Caco-2 (cell line): ENCODE measurements at regions not wholly inside any gene's neighbourhood (a gene's known extent, or its start where the extent isn't known, plus 50 kb on each side); places are given as distances from the start of the nearest gene placed in this dataset.

Experiments
- BruUV-seq: library from RNA; stranded (reverse); fragments of 400-500 nt; replicated peaks from 2 replicates; lab custom pipeline; 2021; lab: Mats Ljungman, UMichigan
- CTCF ChIA-PET: fragments of 300-600 bp; sonication (Branson Sonifier 250); formaldehyde crosslinking; loops from one replicate; lab custom pipeline; 2022; ENCODE audit warnings: antibody characterized with exemption; lab: Charles Lee
- POLR2A ChIA-PET: fragments of 300-600 bp; sonication (Branson Sonifier 250); formaldehyde crosslinking; loops from one replicate; lab custom pipeline; 2022; ENCODE audit warnings: antibody characterized with exemption; lab: Charles Lee
- DNase-seq, 2 experiments: peaks; one replicate each; pipeline versions ENCODE4 v3.0.0 to v3.0.0-alpha.2; 2020 to 2022
- H3K27me3 ChIP-seq: replicated peaks from 2 replicates; pipeline ENCODE4 v1.6.0; 2011; ENCODE audit warnings: low read length; ENCODE audit not compliant: control insufficient read depth, insufficient read depth
- H3K36me3 ChIP-seq: 2 replicates; pipeline ENCODE4 v1.5.1; 2011; ENCODE audit warnings: low read length; ENCODE audit not compliant: control insufficient read depth, insufficient read depth
- H3K4me1 ChIP-seq: fragments of 250-450 bp; sonication (Bioruptor Pico); 2 replicates; pipeline ENCODE4 v1.5.1; 2020; ENCODE audit warnings: mild to moderate bottlenecking
- H3K4me3 ChIP-seq: 2 replicates; pipeline ENCODE4 v1.5.1; 2011; ENCODE audit warnings: low read depth, mild to moderate bottlenecking, control low read depth, low read length
- H3K9me3 ChIP-seq: fragments of 250-450 bp; sonication (Bioruptor Pico); 2 replicates; pipeline ENCODE4 v1.5.1; 2020; ENCODE audit warnings: mild to moderate bottlenecking, moderate library complexity
- H3K27ac Mint-ChIP-seq: one replicate; pipeline ENCODE4 v1.8.0; 2022; ENCODE audit warnings: mixed read lengths; ENCODE audit not compliant: unreplicated experiment
- H3K27me3 Mint-ChIP-seq: one replicate; pipeline ENCODE4 v1.8.0; 2022; ENCODE audit warnings: mixed read lengths; ENCODE audit not compliant: insufficient read depth, unreplicated experiment
- H3K36me3 Mint-ChIP-seq: one replicate; pipeline ENCODE4 v1.8.0; 2022; ENCODE audit warnings: mild to moderate bottlenecking, mixed read lengths; ENCODE audit not compliant: insufficient read depth, unreplicated experiment
- H3K4me1 Mint-ChIP-seq: one replicate; pipeline ENCODE4 v1.8.0; 2022; ENCODE audit warnings: low read depth, mixed read lengths; ENCODE audit not compliant: unreplicated experiment
- H3K4me3 Mint-ChIP-seq: one replicate; pipeline ENCODE4 v1.8.0; 2022; ENCODE audit warnings: mild to moderate bottlenecking, moderate library complexity, mixed read lengths; ENCODE audit not compliant: unreplicated experiment
- H3K9me3 Mint-ChIP-seq: one replicate; pipeline ENCODE4 v1.8.0; 2022; ENCODE audit warnings: mixed read lengths; ENCODE audit not compliant: unreplicated experiment
- CTCF ChIP-seq, 2 experiments: fragments of 200-600 bp in 1 of 2; IDR thresholded peaks; 1 replicate in 1 of 2; 2 replicates in 1 of 2; pipeline versions ENCODE4 v1.5.1 to v1.8.0; 2011 to 2022; ENCODE audit warnings: antibody characterized with exemption in 1 of 2, control low read depth in 1 of 2, inconsistent platforms in 1 of 2, low read depth in 1 of 2, low read length in 1 of 2, mild to moderate bottlenecking in 1 of 2, moderate library complexity in 1 of 2; ENCODE audit not compliant: insufficient read depth in 1 of 2, severe bottlenecking in 1 of 2, unreplicated experiment in 1 of 2
- intact Hi-C: fragments of 100-400 bp; cut with micrococcal nuclease; formaldehyde crosslinking; loops from one replicate; pipeline ENCODE4 v1.10.0; 2022; ENCODE audit not compliant: unreplicated experiment

GRCh38 chr6:146911635-146912215, 292.5 kb upstream of the STXBP5 start:
- no peaks in the 10 kb centered on the region for H3K36me3 ChIP-seq
- H3K9me3 ChIP-seq, result no peaks in the 10 kb centered on the region
- ChIA-PET POLR2A (no interaction called here), CTCF (no interaction called here)
- H3K4me1 ChIP-seq, result peaks cover 16% of the 10 kb centered on the region
- Mint-ChIP-seq H3K9me3 (no peaks in the 10 kb centered on the region), H3K27me3 (no peaks in the 10 kb centered on the region), H3K36me3 (no peaks in the 10 kb centered on the region), H3K27ac (no peak overlapping the region), H3K4me3 (no peak overlapping the region), H3K4me1 (peaks cover 6% of the 10 kb centered on the region)
- BruUV-seq, result no TSS peak
- no peak for DNase-seq
- H3K4me3 ChIP-seq, result no peak overlapping the region
- TF ChIP-seq CTCF (IDR thresholded peaks at IDR 0.05; ENCODE audit: insufficient read depth in 1 of 2, low read depth in 1 of 2, low read length in 1 of 2, severe bottlenecking in 1 of 2, unreplicated experiment in 1 of 2), result no peak
- intact Hi-C loops, result no loop called here
- no peaks in the 10 kb centered on the region for H3K27me3 ChIP-seq

- Histone ChIP-seq H3K4me1 (peaks cover 16% of the 10 kb centered on the region), H3K27me3 (no peaks in the 10 kb centered on the region), H3K4me3 (no peak overlapping the region), H3K9me3 (no peaks in the 10 kb centered on the region), H3K36me3 (no peaks in the 10 kb centered on the region)
- Mint-ChIP-seq H3K27me3 (no peaks in the 10 kb centered on the region), H3K27ac (no peak overlapping the region), H3K9me3 (no peaks in the 10 kb centered on the region), H3K4me3 (no peak overlapping the region), H3K36me3 (no peaks in the 10 kb centered on the region), H3K4me1 (peaks cover 6% of the 10 kb centered on the region)
- intact Hi-C loops, result no loop called here
- ChIA-PET CTCF (no interaction called here), POLR2A (interaction anchor here (0.7 kb wide), 1 partner anchor 15 kb away, joined by 3 read pairs; no protein-coding TSS in a partner anchor)
- BruUV-seq, result no TSS peak
- TF ChIP-seq CTCF (IDR thresholded peaks at IDR 0.05; ENCODE audit: insufficient read depth in 1 of 2, low read depth in 1 of 2, low read length in 1 of 2, severe bottlenecking in 1 of 2, unreplicated experiment in 1 of 2), result no peak
- DNase-seq, result no peak
Observed at GRCh38 chr6:146912730-146913685, 291.2 kb upstream of the STXBP5 start.

- Mint-ChIP-seq H3K36me3 (no peaks in the 10 kb centered on the region), H3K4me1 (peaks cover 6% of the 10 kb centered on the region), H3K9me3 (no peaks in the 10 kb centered on the region), H3K27ac (peak overlapping the region; percentile 84), H3K27me3 (no peaks in the 10 kb centered on the region), H3K4me3 (peak overlapping the region; percentile 55)
- no TSS peak for BruUV-seq
- H3K36me3 ChIP-seq, result no peaks in the 10 kb centered on the region
- DNase-seq, result peak; percentile 48 to 70
- TF ChIP-seq CTCF (IDR thresholded peaks at IDR 0.05; ENCODE audit: insufficient read depth in 1 of 2, low read depth in 1 of 2, low read length in 1 of 2, severe bottlenecking in 1 of 2, unreplicated experiment in 1 of 2), result no peak
- H3K27me3 ChIP-seq, result no peaks in the 10 kb centered on the region
- H3K4me1 ChIP-seq, result peaks cover 16% of the 10 kb centered on the region
- intact Hi-C loops, result loop anchor here (2.0 kb wide), 1 partner anchor 67 kb away; no protein-coding TSS in a partner anchor
- CTCF ChIA-PET, result no interaction called here
- POLR2A ChIA-PET, result no interaction called here
- no peaks in the 10 kb centered on the region for H3K9me3 ChIP-seq
- H3K4me3 ChIP-seq, result no peak overlapping the region
Observed at GRCh38 chr6:146913842-146914488, 290.3 kb upstream of the STXBP5 start.
